HG03196 (cell line): ENCODE measurements at regions not wholly inside any gene's neighbourhood (a gene's known extent, or its start where the extent isn't known, plus 50 kb on each side); places are given as distances from the start of the nearest gene placed in this dataset.
"Not testable (repeated sequence)": the region's sequence is repeated elsewhere in the genome, so short reads cannot be mapped to it uniquely, and the experiment has no call there.

ENCODE experiments used
- ATAC-seq: cut with Tn5 transposase; IDR thresholded peaks from one replicate; pipeline ENCODE4 v1.9.1; 2021; ENCODE audit not compliant: unreplicated experiment

GRCh38 chr11:109677231-109677630 lies 255.2 kb downstream of the C11orf87 start:
- ATAC-seq: no peak

DNA sequence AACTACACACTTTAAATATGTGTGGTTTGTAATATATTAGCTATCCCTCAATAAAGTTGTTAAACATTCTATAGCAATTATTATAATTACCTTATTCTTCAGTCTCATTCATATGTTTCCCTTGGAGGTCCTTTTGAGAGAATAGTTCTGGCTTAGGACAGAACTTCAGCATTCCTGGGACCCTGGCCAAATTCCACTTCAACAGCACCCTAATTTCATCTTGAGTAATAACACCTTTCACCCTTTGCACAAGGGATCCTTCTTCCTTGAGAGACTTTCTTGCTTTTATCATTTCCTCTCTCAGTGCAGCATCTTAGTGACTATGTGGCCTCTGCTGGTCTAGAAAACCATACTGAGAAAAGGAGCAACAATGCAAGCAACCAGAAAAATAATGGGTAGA lies 255.9 kb downstream of the C11orf87 start:
- ATAC-seq: no peak

- no peak for ATAC-seq
These were observed 258.1 kb downstream of the C11orf87 start for GRCh38 chr11:109680127-109680526.

DNA sequence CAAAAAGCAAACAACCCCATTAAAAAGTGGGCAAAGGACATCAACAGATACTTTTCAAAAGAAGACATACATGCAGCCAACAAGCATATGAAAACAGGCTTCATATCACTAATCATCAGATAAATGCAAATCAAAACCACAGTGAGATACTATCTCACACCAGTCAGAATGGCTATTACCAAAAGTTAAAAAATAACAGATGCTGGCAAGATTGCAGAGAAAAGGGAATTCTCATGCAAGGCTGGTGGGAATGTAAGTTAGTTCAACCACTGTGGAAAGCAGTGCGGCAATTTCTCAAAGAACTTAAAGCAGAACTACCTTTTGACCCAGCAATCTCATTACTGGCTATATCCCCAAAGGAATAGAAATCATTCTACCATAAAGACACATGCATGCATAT lies 260.8 kb downstream of the C11orf87 start:
- ATAC-seq: not testable (repeated sequence)

- ATAC-seq: no peak
These were observed 273.7 kb downstream of the C11orf87 start for GRCh38 chr11:109695696-109696095.

- ATAC-seq: no peak
These were observed 274.4 kb downstream of the C11orf87 start for GRCh38 chr11:109696191-109696897.

DNA sequence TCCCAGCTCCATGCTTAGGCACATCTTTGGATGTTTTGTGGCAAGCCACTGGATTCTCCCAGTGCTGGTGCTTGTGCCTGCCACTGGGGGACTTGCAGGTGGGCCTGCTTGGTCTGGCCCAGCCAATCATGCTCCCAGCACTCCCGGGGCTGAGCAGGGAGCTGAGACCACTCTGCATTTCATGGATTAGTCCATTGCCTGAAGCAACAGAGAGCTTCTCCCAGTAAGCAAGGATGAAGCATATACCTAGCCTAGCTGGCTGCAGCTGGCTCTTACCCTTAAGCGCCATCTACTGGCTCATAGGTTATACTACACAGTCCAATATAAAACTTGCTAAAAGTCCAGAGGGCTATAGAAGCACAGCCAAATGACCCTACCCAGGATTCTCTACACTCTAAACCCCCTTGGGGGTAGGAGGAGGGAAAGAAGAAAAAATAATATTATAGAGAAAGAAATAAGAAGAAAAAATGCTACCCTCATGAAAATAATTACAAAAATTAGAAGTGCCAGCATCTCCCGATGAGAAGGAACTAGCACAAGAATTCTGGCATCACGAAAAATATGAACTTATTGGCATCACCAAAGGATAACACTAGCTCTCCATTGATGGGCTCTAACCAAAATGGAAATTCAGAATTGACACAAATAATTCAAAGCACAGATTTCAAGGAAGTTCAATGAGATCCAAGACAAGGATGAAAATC lies 275.3 kb downstream of the C11orf87 start:
- ATAC-seq: peak; percentile 72

- ATAC-seq: no peak
These were observed 276.2 kb downstream of the C11orf87 start for GRCh38 chr11:109698237-109698636.

DNA sequence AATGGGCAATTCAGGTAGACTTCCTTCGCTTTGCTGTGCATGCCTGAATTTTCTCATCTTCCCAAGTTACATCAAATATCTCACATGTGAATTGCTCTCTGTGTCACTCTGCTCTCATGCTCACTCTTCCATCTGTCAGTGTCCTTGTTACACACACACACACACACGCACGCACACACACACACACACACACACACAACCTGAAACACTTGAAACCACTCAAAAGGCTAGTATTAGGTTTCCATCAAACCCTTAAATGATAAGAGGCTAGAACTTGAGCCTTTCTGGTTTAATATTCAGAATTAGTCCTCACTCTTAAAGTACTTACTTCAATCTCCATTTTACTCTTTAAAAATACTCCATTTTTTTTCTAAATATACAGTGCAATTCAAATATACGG lies 282.4 kb downstream of the C11orf87 start:
- no peak for ATAC-seq

DNA sequence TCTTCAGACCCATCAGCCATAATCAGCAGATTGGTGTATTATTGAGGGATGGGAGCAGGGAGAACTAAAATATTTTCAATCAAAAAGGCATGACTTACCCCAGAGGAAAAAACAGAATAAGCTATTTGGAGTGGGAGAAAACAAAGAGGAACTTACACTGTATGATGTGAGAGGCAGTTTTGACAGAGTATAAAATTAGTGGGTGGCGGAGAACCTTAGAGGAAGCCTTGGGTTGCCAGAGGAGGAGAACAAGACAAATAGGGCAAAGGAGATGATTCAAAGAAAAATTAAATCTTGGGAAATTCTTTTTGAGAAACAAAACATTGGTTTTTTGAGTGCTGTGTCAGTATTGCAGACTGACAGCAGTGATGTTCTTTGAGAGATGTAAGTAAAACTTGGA lies 285.0 kb downstream of the C11orf87 start:
- ATAC-seq: no peak

- no peak for ATAC-seq
These were observed 285.4 kb downstream of the C11orf87 start for GRCh38 chr11:109707411-109707810.

GRCh38 chr11:109708184-109708583 lies 286.2 kb downstream of the C11orf87 start:
- ATAC-seq: no peak

DNA sequence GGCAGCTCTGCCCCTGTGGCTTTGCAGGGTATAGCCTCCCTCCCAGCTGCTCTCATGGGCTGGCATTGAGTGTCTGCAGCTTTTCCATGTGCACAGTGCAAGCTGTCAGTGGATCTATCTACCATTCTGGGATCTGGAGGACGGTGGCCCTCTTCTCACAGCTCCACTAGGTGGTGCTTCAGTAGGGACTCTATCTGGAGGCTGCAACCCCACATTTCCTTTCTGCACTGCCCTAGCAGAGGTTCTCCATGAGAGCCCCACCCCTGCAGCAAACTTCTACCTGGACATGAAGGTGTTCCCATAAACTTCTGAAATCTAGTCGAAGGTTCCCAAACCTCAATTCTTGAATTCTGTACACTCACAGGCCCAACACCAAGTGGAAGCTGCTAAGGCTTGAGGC lies 292.5 kb downstream of the C11orf87 start:
- ATAC-seq: not testable (repeated sequence)

GRCh38 chr11:109715424-109715823 lies 293.4 kb downstream of the C11orf87 start:
- not testable (repeated sequence) for ATAC-seq

DNA sequence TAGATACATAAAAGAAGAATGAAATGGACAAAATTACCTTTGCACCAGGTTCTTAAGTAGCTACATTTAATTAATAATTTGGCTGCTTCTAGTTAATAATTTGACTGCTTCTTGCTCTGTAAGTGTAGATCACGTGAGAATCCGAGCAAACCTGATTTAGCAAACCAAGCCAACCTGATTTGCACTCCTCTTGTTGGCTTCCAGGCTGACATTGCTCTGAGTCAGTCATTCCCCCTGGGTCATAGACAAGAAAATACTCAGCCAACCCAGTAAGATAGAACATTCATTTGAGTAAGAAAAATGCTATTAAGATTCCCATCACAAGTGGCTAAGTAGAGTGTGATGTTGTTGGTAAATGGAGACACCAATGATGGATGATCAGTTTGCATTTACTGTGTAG lies 304.1 kb downstream of the C11orf87 start:
- no peak for ATAC-seq

GRCh38 chr11:109728056-109728455 lies 306.1 kb downstream of the C11orf87 start:
- no peak for ATAC-seq

- no peak for ATAC-seq
These were observed 307.8 kb downstream of the C11orf87 start for GRCh38 chr11:109729761-109730160.

GRCh38 chr11:109730669-109731068 lies 308.7 kb downstream of the C11orf87 start:
- ATAC-seq: no peak

DNA sequence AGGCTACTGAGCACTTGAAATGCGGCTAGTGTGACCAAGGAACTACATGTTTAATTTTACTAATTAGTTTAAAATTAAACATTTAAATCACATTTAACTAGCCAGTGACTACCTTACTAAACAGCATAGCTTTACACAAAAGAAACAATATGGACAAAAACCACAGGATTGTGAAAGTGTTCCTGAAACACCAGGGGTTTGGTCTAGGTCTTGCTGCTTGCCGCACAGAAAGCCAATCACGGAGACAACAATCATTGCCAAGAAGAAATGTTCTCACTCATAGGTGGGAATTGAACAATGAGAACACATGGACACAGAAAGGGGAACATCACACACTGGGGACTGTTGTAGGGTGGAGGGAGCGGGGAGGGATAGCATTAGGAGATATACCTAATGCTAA lies 309.5 kb downstream of the C11orf87 start:
- no peak for ATAC-seq

DNA sequence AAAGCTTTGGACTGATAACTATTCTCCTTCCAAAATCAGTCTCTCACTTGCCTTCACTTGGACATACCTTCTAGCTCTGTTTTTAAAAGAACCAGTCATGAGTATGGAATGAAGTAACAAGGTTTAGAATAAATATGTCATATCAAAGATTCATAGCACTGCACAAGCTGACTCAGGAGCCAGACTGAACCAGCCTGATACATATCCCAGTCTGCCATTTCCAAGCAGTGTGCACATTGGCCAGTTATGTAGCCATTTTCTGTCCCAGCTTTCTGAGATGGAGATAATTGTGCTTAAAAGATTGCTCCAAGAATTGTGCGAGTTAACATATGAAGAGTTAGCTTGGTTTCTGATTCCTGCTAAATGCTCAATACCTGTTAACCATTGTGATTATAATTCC lies 311.3 kb downstream of the C11orf87 start:
- no peak for ATAC-seq

GRCh38 chr11:109734566-109734965 lies 312.6 kb downstream of the C11orf87 start:
- ATAC-seq: no peak

- ATAC-seq: no peak
These were observed 313.1 kb downstream of the C11orf87 start for GRCh38 chr11:109735128-109735527.

GRCh38 chr11:109739379-109739778 lies 317.4 kb downstream of the C11orf87 start:
- no peak for ATAC-seq
